22Rv1 (cell line): ENCODE measurements at regions not wholly inside any gene's neighbourhood (a gene's known extent, or its start where the extent isn't known, plus 50 kb on each side); places are given as distances from the start of the nearest gene placed in this dataset.

Experiments used
- ZFX ChIP-seq: fragments of 450-650 bp; IDR thresholded peaks from 2 replicates; pipeline ENCODE4 v1.6.1; 2017; ENCODE audit warnings: antibody characterized with exemption, borderline replicate concordance
- TF ChIP-seq, protein P1 (sequence below): fragments of 450-650 bp; IDR thresholded peaks from 2 replicates; pipeline ENCODE4 v1.5.1; 2017; ENCODE audit warnings: mild to moderate bottlenecking

GRCh38 chr13:40172878-40173277 lies 493.6 kb downstream of the FOXO1 start:
- TF ChIP-seq, protein P1, sequence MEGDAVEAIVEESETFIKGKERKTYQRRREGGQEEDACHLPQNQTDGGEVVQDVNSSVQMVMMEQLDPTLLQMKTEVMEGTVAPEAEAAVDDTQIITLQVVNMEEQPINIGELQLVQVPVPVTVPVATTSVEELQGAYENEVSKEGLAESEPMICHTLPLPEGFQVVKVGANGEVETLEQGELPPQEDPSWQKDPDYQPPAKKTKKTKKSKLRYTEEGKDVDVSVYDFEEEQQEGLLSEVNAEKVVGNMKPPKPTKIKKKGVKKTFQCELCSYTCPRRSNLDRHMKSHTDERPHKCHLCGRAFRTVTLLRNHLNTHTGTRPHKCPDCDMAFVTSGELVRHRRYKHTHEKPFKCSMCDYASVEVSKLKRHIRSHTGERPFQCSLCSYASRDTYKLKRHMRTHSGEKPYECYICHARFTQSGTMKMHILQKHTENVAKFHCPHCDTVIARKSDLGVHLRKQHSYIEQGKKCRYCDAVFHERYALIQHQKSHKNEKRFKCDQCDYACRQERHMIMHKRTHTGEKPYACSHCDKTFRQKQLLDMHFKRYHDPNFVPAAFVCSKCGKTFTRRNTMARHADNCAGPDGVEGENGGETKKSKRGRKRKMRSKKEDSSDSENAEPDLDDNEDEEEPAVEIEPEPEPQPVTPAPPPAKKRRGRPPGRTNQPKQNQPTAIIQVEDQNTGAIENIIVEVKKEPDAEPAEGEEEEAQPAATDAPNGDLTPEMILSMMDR, result no peak
- no peak for TF ChIP-seq ZFX
